HG03064 (cell line): ENCODE measurements at regions not wholly inside any gene's neighbourhood (a gene's known extent, or its start where the extent isn't known, plus 50 kb on each side); places are given as distances from the start of the nearest gene placed in this dataset.
"Not testable (repeated sequence)": the region's sequence is repeated elsewhere in the genome, so short reads cannot be mapped to it uniquely, and the experiment has no call there.

Experiments used
- ATAC-seq: cut with Tn5 transposase; IDR thresholded peaks from one replicate; pipeline ENCODE4 v1.9.1; 2021; ENCODE audit warnings: low read depth; ENCODE audit not compliant: unreplicated experiment

GRCh38 chr1:144031550-144031949 is 59.8 kb upstream of the FAM72C start:
- not testable (repeated sequence) for ATAC-seq

DNA sequence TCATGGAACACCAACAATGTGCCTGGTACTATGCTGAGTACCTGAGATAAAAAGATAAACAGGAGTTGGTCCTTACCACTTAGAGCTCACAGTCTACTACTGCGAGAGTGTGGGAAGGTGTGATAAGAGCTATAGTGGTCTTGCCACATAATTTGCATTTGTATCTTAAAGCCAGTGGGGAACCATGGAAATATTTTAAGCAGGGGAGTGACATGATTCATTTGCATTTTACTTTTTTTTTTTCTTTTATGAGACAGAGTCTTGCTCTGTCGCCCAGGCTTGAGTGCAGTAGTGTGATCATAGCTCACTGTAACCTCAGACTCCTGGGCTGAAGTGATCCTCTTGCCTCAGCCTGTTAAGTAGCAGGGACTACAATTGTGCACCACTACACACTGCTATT is 54.2 kb upstream of the FAM72C start:
- ATAC-seq, result peak; percentile 88

DNA sequence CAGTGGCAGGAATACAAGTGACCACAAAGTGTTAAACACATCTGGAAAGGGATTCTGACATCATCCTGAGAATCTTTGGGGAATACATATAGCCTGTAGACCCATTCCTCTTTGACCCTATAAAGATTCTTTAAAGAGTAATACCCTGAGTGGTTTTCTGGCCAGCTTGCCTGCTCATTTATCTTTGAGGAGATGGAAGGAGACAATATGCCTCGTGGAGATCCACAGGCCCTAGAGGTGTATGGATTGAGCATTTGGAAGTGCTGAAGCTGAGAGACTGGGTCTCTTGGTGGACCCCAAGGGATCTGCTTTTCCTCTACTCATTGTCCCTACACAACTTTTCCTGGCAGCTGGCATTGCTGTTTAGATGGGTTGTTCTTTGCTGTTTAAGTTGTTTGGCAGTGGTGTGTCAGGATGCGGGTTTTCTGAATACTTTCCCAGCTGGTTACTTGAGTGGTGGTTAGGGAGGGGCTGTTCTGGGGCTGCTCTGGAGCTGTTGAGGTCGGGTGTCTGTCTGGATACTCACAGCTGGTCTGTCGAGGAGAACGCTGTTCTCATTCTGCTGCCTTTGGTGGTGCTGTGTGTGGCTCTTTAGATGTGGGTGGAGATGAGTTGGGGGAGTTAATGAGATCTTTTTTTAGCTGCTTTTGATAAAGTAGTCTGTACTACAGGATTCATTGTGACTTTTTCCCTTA is 50.1 kb upstream of the FAM72C start:
- not testable (repeated sequence) for ATAC-seq
